Endodermal cell (in vitro differentiated cells): ENCODE measurements at regions not wholly inside any gene's neighbourhood (a gene's known extent, or its start where the extent isn't known, plus 50 kb on each side); places are given as distances from the start of the nearest gene placed in this dataset.

Experiments used
- DNase-seq: peaks from one replicate; pipeline ENCODE4 v3.0.0-alpha.2; 2017
- H3K27ac ChIP-seq: 2 replicates; pipeline ENCODE4 v1.5.1; 2013; ENCODE audit warnings: mild to moderate bottlenecking, low read depth, low read length, moderate library complexity
- H3K27me3 ChIP-seq: 2 replicates; pipeline ENCODE4 v1.6.1; 2013; ENCODE audit warnings: mild to moderate bottlenecking, low read length, moderate library complexity; ENCODE audit not compliant: insufficient read depth, control insufficient read depth, poor library complexity, severe bottlenecking
- H3K36me3 ChIP-seq: 2 replicates; pipeline ENCODE4 v1.7.0; 2013; ENCODE audit warnings: mild to moderate bottlenecking, low read length, moderate library complexity; ENCODE audit not compliant: control insufficient read depth, insufficient read depth
- H3K4me1 ChIP-seq: one replicate; pipeline ENCODE4 v1.7.0; 2013; ENCODE audit warnings: low read length; ENCODE audit not compliant: control insufficient read depth, insufficient read depth
- H3K4me3 ChIP-seq: 2 replicates; pipeline ENCODE4 v1.5.1; 2013; ENCODE audit warnings: mild to moderate bottlenecking, low read length, moderate library complexity
- H3K9ac ChIP-seq: 2 replicates; pipeline ENCODE4 v1.6.1; 2013; ENCODE audit warnings: mild to moderate bottlenecking, low read length, moderate library complexity; ENCODE audit not compliant: poor library complexity, severe bottlenecking; ENCODE audit errors: extremely low read depth
- H3K9me3 ChIP-seq: 2 replicates; pipeline ENCODE4 v1.6.1; 2013; ENCODE audit warnings: mild to moderate bottlenecking, low read length, moderate library complexity; ENCODE audit not compliant: control insufficient read depth
- H3K27ac Mint-ChIP-seq: 2 replicates; pipeline ENCODE4 v1.8.0; 2020; ENCODE audit warnings: mixed read lengths
- H3K27me3 Mint-ChIP-seq: 2 replicates; pipeline ENCODE4 v1.8.0; 2021; ENCODE audit warnings: mild to moderate bottlenecking, mixed read lengths; ENCODE audit not compliant: insufficient read depth
- H3K36me3 Mint-ChIP-seq: 2 replicates; pipeline ENCODE4 v1.8.0; 2020; ENCODE audit warnings: low read depth, mixed read lengths
- H3K4me1 Mint-ChIP-seq: 2 replicates; pipeline ENCODE4 v1.8.0; 2020; ENCODE audit warnings: mixed read lengths
- H3K4me3 Mint-ChIP-seq: 2 replicates; pipeline ENCODE4 v1.8.0; 2020; ENCODE audit warnings: mild to moderate bottlenecking, moderate library complexity, mixed read lengths
- H3K9me3 Mint-ChIP-seq: 2 replicates; pipeline ENCODE4 v1.8.0; 2020; ENCODE audit warnings: mild to moderate bottlenecking, mixed read lengths
- WGBS, 2 experiments: methylation state at CpG; one replicate each; pipeline versions ENCODE4 v1.1.5 to v1.1.7; 2013; ENCODE audit warnings: missing lambda C conversion rate in 2 of 2, mixed read lengths in 1 of 2; ENCODE audit not compliant: insufficient coverage in 1 of 2, insufficient read length in 1 of 2; 5-methylcytosine and 5-hydroxymethylcytosine counted together
- TF ChIP-seq, protein P1 (sequence below): fragments of 200-600 bp; sonication (generic); conservative IDR thresholded peaks from 2 replicates; pipeline ENCODE4 v1.5.0; 2021; ENCODE audit warnings: antibody characterized with exemption, mild to moderate bottlenecking

DNA sequence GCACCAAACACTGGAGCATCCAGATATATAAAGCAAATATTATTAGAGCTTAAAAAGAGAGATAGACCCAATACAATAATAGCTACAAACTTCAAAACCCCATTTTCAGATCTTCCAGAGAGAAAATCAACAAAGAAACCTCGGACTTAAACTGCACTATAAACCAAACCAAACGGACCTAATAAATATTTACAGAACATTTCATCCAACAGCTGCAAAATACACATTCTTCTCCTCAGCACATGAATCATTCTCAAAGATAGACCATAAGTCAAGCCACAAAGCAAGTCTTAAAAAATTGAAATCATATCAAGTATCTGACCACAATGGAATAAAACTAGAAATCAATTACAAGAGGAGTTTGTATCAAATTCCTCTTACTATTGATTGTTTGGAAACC is 140.2 kb upstream of the OTOS start:
- 96% methylated on average over 2 of the region's 2 CpGs; no CpG with 5 or more reads in 1 of the 2 experiments for WGBS, 2 experiments
- Histone ChIP-seq H3K36me3 (no peaks in the 10 kb centered on the region), H3K9ac (no peak overlapping the region), H3K9me3 (peaks cover 23% of the 10 kb centered on the region), H3K27ac (no peak overlapping the region), H3K4me1 (peaks cover 10% of the 10 kb centered on the region), H3K4me3 (no peak overlapping the region), H3K27me3 (no peaks in the 10 kb centered on the region)
- no peaks in the 10 kb centered on the region for H3K36me3 Mint-ChIP-seq
- H3K4me3 Mint-ChIP-seq, result no peak overlapping the region
- no peak for DNase-seq
- peaks cover 9% of the 10 kb centered on the region for H3K4me1 Mint-ChIP-seq
- TF ChIP-seq, protein P1, sequence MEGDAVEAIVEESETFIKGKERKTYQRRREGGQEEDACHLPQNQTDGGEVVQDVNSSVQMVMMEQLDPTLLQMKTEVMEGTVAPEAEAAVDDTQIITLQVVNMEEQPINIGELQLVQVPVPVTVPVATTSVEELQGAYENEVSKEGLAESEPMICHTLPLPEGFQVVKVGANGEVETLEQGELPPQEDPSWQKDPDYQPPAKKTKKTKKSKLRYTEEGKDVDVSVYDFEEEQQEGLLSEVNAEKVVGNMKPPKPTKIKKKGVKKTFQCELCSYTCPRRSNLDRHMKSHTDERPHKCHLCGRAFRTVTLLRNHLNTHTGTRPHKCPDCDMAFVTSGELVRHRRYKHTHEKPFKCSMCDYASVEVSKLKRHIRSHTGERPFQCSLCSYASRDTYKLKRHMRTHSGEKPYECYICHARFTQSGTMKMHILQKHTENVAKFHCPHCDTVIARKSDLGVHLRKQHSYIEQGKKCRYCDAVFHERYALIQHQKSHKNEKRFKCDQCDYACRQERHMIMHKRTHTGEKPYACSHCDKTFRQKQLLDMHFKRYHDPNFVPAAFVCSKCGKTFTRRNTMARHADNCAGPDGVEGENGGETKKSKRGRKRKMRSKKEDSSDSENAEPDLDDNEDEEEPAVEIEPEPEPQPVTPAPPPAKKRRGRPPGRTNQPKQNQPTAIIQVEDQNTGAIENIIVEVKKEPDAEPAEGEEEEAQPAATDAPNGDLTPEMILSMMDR, result no peak
- peaks cover 25% of the 10 kb centered on the region for H3K27me3 Mint-ChIP-seq
- H3K27ac Mint-ChIP-seq, result no peak overlapping the region
- H3K9me3 Mint-ChIP-seq, result no peaks in the 10 kb centered on the region

DNA sequence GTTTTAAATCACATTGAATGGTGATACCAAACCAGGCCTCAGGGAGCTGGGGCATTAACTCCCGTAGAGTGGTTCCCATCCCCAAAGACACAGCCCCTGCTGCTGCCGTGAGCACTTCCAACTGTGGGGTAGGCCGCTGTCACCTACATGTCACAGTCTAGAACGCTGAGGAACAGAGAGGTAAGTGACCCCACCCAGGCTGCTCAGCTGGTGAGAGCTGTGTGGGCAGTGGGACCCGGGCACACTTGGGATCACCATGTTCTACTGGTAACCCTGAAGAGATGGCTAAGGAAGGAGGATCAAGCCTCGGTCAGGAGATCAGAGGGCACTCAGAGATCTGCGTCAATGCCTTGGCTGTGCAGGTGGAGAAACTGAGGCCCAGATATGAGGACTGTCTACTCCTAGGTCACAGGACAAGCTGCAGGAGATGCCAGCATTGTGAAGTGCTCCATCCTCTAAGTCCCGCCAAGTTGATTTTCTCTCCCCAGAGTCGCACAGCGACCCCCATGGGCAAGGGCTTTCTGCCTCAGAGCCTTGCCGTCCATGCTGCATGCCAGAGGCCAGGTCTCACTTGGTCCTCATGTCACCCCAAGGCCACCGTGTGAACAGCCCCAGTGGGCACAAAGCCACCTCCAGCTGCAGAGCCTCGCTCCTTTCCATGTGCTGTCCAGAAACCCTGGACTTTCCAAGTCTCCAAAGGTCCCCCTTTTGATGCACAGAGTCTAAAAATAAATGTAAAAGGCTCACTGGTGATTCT is 144.2 kb upstream of the OTOS start:
- WGBS, 2 experiments, result 90 to 94% methylated on average over 9 to 13 of the region's 13 CpGs
- DNase-seq, result no peak
- H3K4me3 Mint-ChIP-seq, result no peak overlapping the region

DNA sequence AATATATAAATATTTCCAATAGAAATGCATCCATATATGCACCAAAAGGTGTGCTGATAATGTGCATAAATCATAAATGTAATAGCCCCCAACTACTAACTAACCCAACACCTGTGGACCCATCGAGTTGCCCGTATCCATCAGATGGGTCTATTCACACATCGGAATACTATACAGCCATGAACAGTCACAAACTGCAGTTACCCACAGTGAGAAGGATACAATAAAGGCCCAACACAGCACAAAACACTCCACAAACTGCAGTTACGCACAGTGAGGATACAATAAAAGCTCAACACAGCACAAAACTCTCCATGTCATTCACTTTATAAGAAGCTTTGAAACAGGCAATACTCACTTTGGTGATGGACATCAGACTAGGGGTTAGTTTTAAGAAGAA is 145.3 kb upstream of the OTOS start:
- no peaks in the 10 kb centered on the region for H3K36me3 Mint-ChIP-seq
- WGBS, 2 experiments, result 50 to 78% methylated on average over 1 to 4 of the region's 4 CpGs
- H3K4me3 Mint-ChIP-seq, result no peak overlapping the region
- no peak overlapping the region for H3K27ac Mint-ChIP-seq
- TF ChIP-seq, protein P1, result no peak
- H3K27me3 ChIP-seq, result no peaks in the 10 kb centered on the region
- no peaks in the 10 kb centered on the region for H3K4me1 Mint-ChIP-seq
- H3K36me3 ChIP-seq, result no peaks in the 10 kb centered on the region
- DNase-seq, result no peak
- no peak overlapping the region for H3K4me3 ChIP-seq
- no peak overlapping the region for H3K27ac ChIP-seq
- H3K9ac ChIP-seq, result no peak overlapping the region
- no peaks in the 10 kb centered on the region for H3K4me1 ChIP-seq
- peaks cover 21% of the 10 kb centered on the region for H3K9me3 ChIP-seq
- no peaks in the 10 kb centered on the region for H3K9me3 Mint-ChIP-seq
- peaks cover 16% of the 10 kb centered on the region for H3K27me3 Mint-ChIP-seq

More for the DNA sequence above, 144.2 kb upstream of the OTOS start:
- peaks cover 23% of the 10 kb centered on the region for H3K9me3 ChIP-seq
- TF ChIP-seq, protein P1, result no peak
- H3K36me3 ChIP-seq, result no peaks in the 10 kb centered on the region
- H3K4me1 ChIP-seq, result no peaks in the 10 kb centered on the region
- no peak overlapping the region for H3K4me3 ChIP-seq
- H3K9ac ChIP-seq, result no peak overlapping the region
- H3K4me1 Mint-ChIP-seq, result no peaks in the 10 kb centered on the region
- no peaks in the 10 kb centered on the region for H3K36me3 Mint-ChIP-seq
- no peaks in the 10 kb centered on the region for H3K27me3 ChIP-seq
- no peak overlapping the region for H3K27ac ChIP-seq
- peaks cover 16% of the 10 kb centered on the region for H3K27me3 Mint-ChIP-seq
- no peaks in the 10 kb centered on the region for H3K9me3 Mint-ChIP-seq
- no peak overlapping the region for H3K27ac Mint-ChIP-seq
